ENCODE measurements at regions not wholly inside any gene's neighbourhood (a gene's known extent, or its start where the extent isn't known, plus 50 kb on each side); places are given as distances from the start of the nearest gene placed in this dataset.

DNA sequence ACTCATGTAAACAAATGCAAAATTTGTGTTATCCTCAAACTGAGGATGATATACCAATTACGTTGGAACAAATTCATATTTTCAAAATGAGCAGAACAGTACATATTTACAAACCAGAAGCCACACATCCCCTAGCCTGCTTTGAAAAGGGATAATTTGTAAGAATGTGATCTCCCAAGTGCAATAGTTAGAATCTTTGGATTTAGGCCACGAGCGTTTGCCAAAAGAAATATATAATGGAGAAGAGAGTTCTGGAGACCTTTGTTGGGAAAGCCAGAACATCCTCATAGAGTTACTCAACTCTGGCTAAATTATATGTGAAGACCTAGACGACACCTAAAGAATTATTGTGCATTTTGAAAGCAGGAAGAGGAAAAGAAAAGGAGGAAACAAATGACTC lies 449.3 kb downstream of the KCNJ2 start:
- no peak for TF ChIP-seq HDAC2 (IDR thresholded peaks at IDR 0.05)
- TF ChIP-seq CBX2 (IDR thresholded peaks at IDR 0.05; ENCODE audit: borderline replicate concordance, low read depth) = no peak
- TF ChIP-seq POLR2A (IDR thresholded peaks at IDR 0.05; ENCODE audit: low read length) = no peak
- no peak for TF ChIP-seq JUN (IDR thresholded peaks at IDR 0.05)
- TF ChIP-seq, protein P1, sequence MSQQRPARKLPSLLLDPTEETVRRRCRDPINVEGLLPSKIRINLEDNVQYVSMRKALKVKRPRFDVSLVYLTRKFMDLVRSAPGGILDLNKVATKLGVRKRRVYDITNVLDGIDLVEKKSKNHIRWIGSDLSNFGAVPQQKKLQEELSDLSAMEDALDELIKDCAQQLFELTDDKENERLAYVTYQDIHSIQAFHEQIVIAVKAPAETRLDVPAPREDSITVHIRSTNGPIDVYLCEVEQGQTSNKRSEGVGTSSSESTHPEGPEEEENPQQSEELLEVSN (IDR thresholded peaks at IDR 0.05; ENCODE audit: borderline replicate concordance, low read depth) = no peak
- TF ChIP-seq, protein P2, sequence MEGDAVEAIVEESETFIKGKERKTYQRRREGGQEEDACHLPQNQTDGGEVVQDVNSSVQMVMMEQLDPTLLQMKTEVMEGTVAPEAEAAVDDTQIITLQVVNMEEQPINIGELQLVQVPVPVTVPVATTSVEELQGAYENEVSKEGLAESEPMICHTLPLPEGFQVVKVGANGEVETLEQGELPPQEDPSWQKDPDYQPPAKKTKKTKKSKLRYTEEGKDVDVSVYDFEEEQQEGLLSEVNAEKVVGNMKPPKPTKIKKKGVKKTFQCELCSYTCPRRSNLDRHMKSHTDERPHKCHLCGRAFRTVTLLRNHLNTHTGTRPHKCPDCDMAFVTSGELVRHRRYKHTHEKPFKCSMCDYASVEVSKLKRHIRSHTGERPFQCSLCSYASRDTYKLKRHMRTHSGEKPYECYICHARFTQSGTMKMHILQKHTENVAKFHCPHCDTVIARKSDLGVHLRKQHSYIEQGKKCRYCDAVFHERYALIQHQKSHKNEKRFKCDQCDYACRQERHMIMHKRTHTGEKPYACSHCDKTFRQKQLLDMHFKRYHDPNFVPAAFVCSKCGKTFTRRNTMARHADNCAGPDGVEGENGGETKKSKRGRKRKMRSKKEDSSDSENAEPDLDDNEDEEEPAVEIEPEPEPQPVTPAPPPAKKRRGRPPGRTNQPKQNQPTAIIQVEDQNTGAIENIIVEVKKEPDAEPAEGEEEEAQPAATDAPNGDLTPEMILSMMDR (IDR thresholded peaks at IDR 0.05) = no peak
- TF ChIP-seq CEBPB (IDR thresholded peaks at IDR 0.05) = no peak
- no peak for TF ChIP-seq BHLHE40 (IDR thresholded peaks at IDR 0.05; ENCODE audit: low read depth, low read length)
- TF ChIP-seq EP300 (IDR thresholded peaks at IDR 0.05) = no peak
- TF ChIP-seq, protein P3, sequence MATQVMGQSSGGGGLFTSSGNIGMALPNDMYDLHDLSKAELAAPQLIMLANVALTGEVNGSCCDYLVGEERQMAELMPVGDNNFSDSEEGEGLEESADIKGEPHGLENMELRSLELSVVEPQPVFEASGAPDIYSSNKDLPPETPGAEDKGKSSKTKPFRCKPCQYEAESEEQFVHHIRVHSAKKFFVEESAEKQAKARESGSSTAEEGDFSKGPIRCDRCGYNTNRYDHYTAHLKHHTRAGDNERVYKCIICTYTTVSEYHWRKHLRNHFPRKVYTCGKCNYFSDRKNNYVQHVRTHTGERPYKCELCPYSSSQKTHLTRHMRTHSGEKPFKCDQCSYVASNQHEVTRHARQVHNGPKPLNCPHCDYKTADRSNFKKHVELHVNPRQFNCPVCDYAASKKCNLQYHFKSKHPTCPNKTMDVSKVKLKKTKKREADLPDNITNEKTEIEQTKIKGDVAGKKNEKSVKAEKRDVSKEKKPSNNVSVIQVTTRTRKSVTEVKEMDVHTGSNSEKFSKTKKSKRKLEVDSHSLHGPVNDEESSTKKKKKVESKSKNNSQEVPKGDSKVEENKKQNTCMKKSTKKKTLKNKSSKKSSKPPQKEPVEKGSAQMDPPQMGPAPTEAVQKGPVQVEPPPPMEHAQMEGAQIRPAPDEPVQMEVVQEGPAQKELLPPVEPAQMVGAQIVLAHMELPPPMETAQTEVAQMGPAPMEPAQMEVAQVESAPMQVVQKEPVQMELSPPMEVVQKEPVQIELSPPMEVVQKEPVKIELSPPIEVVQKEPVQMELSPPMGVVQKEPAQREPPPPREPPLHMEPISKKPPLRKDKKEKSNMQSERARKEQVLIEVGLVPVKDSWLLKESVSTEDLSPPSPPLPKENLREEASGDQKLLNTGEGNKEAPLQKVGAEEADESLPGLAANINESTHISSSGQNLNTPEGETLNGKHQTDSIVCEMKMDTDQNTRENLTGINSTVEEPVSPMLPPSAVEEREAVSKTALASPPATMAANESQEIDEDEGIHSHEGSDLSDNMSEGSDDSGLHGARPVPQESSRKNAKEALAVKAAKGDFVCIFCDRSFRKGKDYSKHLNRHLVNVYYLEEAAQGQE (IDR thresholded peaks at IDR 0.05) = no peak
- TF ChIP-seq MYC (IDR thresholded peaks at IDR 0.05; ENCODE audit: borderline replicate concordance, low read length) = no peak
- no peak for TF ChIP-seq RFX5 (IDR thresholded peaks at IDR 0.05)
- no peak for TF ChIP-seq TP53 (CRISPR knock-in tag; IDR thresholded peaks at IDR 0.05)
